Neural cell (in vitro differentiated cells): ENCODE measurements at regions not wholly inside any gene's neighbourhood (a gene's known extent, or its start where the extent isn't known, plus 50 kb on each side); places are given as distances from the start of the nearest gene placed in this dataset.
"Not testable (repeated sequence)": the region's sequence is repeated elsewhere in the genome, so short reads cannot be mapped to it uniquely, and the experiment has no call there.

ENCODE experiments used
- CTCF ChIP-seq: fragments of 450-650 bp; IDR thresholded peaks from 2 replicates; pipeline ENCODE4 v1.5.1; 2014; ENCODE audit warnings: antibody characterized with exemption, mild to moderate bottlenecking, moderate library complexity; ENCODE audit not compliant: poor library complexity, severe bottlenecking
- EZH2 ChIP-seq: fragments of 200-600, 300-800 bp; shearing (Covaris generic), sonication (generic); IDR thresholded peaks from 2 replicates; pipeline ENCODE4 v1.6.1; 2014; ENCODE audit warnings: antibody characterized with exemption, low read length, borderline replicate concordance, mild to moderate bottlenecking; ENCODE audit not compliant: insufficient read depth, poor library complexity, severe bottlenecking
- MXI1 ChIP-seq: fragments of 450-650 bp; conservative IDR thresholded peaks from 2 replicates; pipeline ENCODE4 v1.6.1; 2014; ENCODE audit warnings: antibody characterized with exemption, mild to moderate bottlenecking; ENCODE audit not compliant: poor library complexity, severe bottlenecking

GRCh38 chr16:13489416-13489815 is 430.5 kb upstream of the ERCC4 start:
- not testable (repeated sequence) for TF ChIP-seq MXI1, CTCF, EZH2
